T-cell (primary cell): ENCODE measurements at regions not wholly inside any gene's neighbourhood (a gene's known extent, or its start where the extent isn't known, plus 50 kb on each side); places are given as distances from the start of the nearest gene placed in this dataset.

Experiments
- ATAC-seq, 4 experiments: fragments of 200-7000 bp in 3 of 4; fragments of 150-1000 bp in 1 of 4; cut with Tn5 transposase; replicated peaks in 1 of 4; 1 replicate in 3 of 4; 2 replicates in 1 of 4; pipeline ENCODE4 v1.10.0; 2021; ENCODE audit warnings: moderate library complexity in 3 of 4, mild to moderate bottlenecking in 2 of 4, moderate number of reproducible peaks in 1 of 4
- CTCF ChIA-PET, 2 donors: fragments of 300-600 bp; sonication (Branson Sonifier 250); formaldehyde crosslinking; loops; one replicate each; lab custom pipeline; 2022; ENCODE audit warnings: antibody characterized with exemption in 2 of 2; lab: Charles Lee
- POLR2A ChIA-PET, 2 donors: fragments of 300-600 bp; sonication (Branson Sonifier 250); formaldehyde crosslinking; loops; one replicate each; lab custom pipeline; 2022; ENCODE audit warnings: antibody characterized with exemption in 2 of 2; lab: Charles Lee
- DNase-seq, 35 experiments: peaks; one replicate each; pipeline versions ENCODE4 v3.0.0 to v3.0.0-alpha.2; 2013 to 2023
- H3K27ac ChIP-seq: one replicate; pipeline ENCODE4 v1.5.1; 2013; ENCODE audit warnings: low read length
- H3K27me3 ChIP-seq, 2 experiments: replicated peaks in 1 of 2; 1 replicate in 1 of 2; 2 replicates in 1 of 2; pipeline versions ENCODE4 v1.6.1 to v1.7.0; 2013; ENCODE audit warnings: low read length in 1 of 2, mixed read lengths in 1 of 2; ENCODE audit not compliant: control insufficient read depth in 2 of 2, insufficient read depth in 2 of 2; ENCODE audit errors: extremely low read depth in 1 of 2
- H3K36me3 ChIP-seq, 2 donors: 1 replicate in 1 of 2; 2 replicates in 1 of 2; pipeline versions ENCODE4 v1.6.1 to v1.7.0; 2013; ENCODE audit warnings: low read length in 1 of 2; ENCODE audit not compliant: control insufficient read depth in 2 of 2, insufficient read depth in 1 of 2; ENCODE audit errors: extremely low read depth in 1 of 2
- H3K4me1 ChIP-seq, 2 experiments: 1 replicate in 1 of 2; 2 replicates in 1 of 2; pipeline versions ENCODE4 v1.6.1 to v1.7.0; 2013; ENCODE audit warnings: low read length in 2 of 2, mixed read lengths in 1 of 2; ENCODE audit not compliant: insufficient read depth in 2 of 2, control insufficient read depth in 1 of 2; ENCODE audit errors: extremely low read depth in 1 of 2
- H3K4me3 ChIP-seq, 2 donors: 1 replicate in 1 of 2; 2 replicates in 1 of 2; pipeline versions ENCODE4 v1.5.1 to v1.7.0; 2013; ENCODE audit warnings: mild to moderate bottlenecking in 2 of 2, low read length in 1 of 2, moderate library complexity in 1 of 2; ENCODE audit not compliant: control insufficient read depth in 1 of 2; ENCODE audit errors: extremely low read depth in 1 of 2
- H3K9me3 ChIP-seq: 2 replicates; pipeline ENCODE4 v1.7.0; 2013
- H3K27ac Mint-ChIP-seq, 2 donors: one replicate each; pipeline ENCODE4 v1.8.0; 2020 to 2021; ENCODE audit warnings: mild to moderate bottlenecking in 2 of 2, mixed read lengths in 2 of 2
- H3K27me3 Mint-ChIP-seq, 2 donors: one replicate each; pipeline ENCODE4 v1.8.0; 2021 to 2022; ENCODE audit warnings: mixed read lengths in 2 of 2
- H3K36me3 Mint-ChIP-seq: one replicate; pipeline ENCODE4 v1.8.0; 2021; ENCODE audit warnings: mixed read lengths
- H3K4me1 Mint-ChIP-seq, 3 donors: one replicate each; pipeline ENCODE4 v1.8.0; 2020 to 2022; ENCODE audit warnings: mixed read lengths in 3 of 3, mild to moderate bottlenecking in 1 of 3
- H3K4me3 Mint-ChIP-seq, 3 donors: one replicate each; pipeline ENCODE4 v1.8.0; 2020 to 2022; ENCODE audit warnings: mild to moderate bottlenecking in 3 of 3, mixed read lengths in 3 of 3, moderate library complexity in 3 of 3
- H3K9me3 Mint-ChIP-seq, 3 donors: one replicate each; pipeline ENCODE4 v1.8.0; 2020 to 2022; ENCODE audit warnings: mixed read lengths in 3 of 3
- WGBS: methylation state at CpG from one replicate; pipeline ENCODE4 v1.1.5; 2013; ENCODE audit warnings: missing lambda C conversion rate; ENCODE audit not compliant: insufficient coverage; 5-methylcytosine and 5-hydroxymethylcytosine counted together

- Histone ChIP-seq H3K27ac (no peak overlapping the region), H3K9me3 (no peaks in the 10 kb centered on the region), H3K4me1 (no peaks in the 10 kb centered on the region), H3K27me3 (no peaks in the 10 kb centered on the region), H3K36me3 (no peaks in the 10 kb centered on the region), H3K4me3 (no peak overlapping the region)
- WGBS, result 14% methylated on average over 1 of the region's 1 CpG
- ChIA-PET CTCF (no interaction called here), POLR2A (no interaction called here)
- peaks cover 5 to 35% (median 12%) of the 10 kb centered on the region in 3 donors for H3K9me3 Mint-ChIP-seq
- H3K4me3 Mint-ChIP-seq, result no peak overlapping the region
- H3K36me3 Mint-ChIP-seq, result no peaks in the 10 kb centered on the region
- ATAC-seq, result no peak
- no peaks in the 10 kb centered on the region for H3K4me1 Mint-ChIP-seq
- no peak overlapping the region for H3K27ac Mint-ChIP-seq
- no peak for DNase-seq
- H3K27me3 Mint-ChIP-seq, result peaks cover 3 to 4% of the 10 kb centered on the region in 2 donors
Observed at GRCh38 chr3:144197582-144197981, 226.0 kb downstream of the DIPK2A start.

DNA sequence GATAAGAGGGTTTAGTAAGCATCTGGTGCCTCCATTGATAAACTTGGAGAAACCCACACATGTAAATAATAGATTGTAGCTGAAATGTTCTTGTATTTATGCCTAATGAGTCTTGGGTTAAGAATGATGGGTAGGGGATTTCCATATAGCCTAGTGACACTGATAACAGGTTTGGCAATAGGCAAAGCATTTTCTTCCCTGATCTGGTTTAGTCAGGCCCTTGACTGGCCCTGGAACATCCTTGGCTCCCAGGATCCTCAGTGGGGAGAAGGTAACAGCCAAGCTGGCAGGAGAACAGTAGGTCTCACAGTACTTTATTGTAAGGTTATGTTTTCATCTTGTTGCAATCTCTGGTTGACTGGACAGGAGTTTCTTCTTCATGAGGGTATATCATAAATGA, 228.4 kb downstream of the DIPK2A start:
- no peaks in the 10 kb centered on the region for H3K36me3 ChIP-seq
- H3K27me3 Mint-ChIP-seq, result peaks cover 0 to 4% of the 10 kb centered on the region in 2 donors
- H3K4me1 Mint-ChIP-seq, result no peaks in the 10 kb centered on the region
- CTCF ChIA-PET, result no interaction called here
- H3K36me3 Mint-ChIP-seq, result no peaks in the 10 kb centered on the region
- H3K27me3 ChIP-seq, result no peaks in the 10 kb centered on the region
- ATAC-seq (no peak), DNase-seq (no peak)
- POLR2A ChIA-PET, result interaction anchor here in 1 of 2 donors (0.6 kb wide), 1 partner anchor 125 kb away, joined by 3 read pairs; no protein-coding TSS in a partner anchor
- no peak overlapping the region for H3K27ac Mint-ChIP-seq
- H3K4me3 ChIP-seq, result no peak overlapping the region
- H3K27ac ChIP-seq, result no peak overlapping the region
- H3K9me3 ChIP-seq, result no peaks in the 10 kb centered on the region
- H3K9me3 Mint-ChIP-seq, result peaks cover 1 to 18% (median 14%) of the 10 kb centered on the region in 3 donors
- no peaks in the 10 kb centered on the region for H3K4me1 ChIP-seq
- no peak overlapping the region for H3K4me3 Mint-ChIP-seq

GRCh38 chr3:144200466-144200865, 228.8 kb downstream of the DIPK2A start:
- DNase-seq (no peak), ATAC-seq (no peak)
- peaks cover 0 to 4% of the 10 kb centered on the region in 2 donors for H3K27me3 Mint-ChIP-seq
- Histone ChIP-seq H3K9me3 (no peaks in the 10 kb centered on the region), H3K36me3 (no peaks in the 10 kb centered on the region), H3K4me1 (no peaks in the 10 kb centered on the region), H3K27me3 (no peaks in the 10 kb centered on the region), H3K4me3 (no peak overlapping the region), H3K27ac (no peak overlapping the region)
- H3K4me3 Mint-ChIP-seq, result no peak overlapping the region
- ChIA-PET POLR2A (interaction anchor here in 1 of 2 donors (0.6 kb wide), 1 partner anchor 125 kb away, joined by 3 read pairs; no protein-coding TSS in a partner anchor), CTCF (no interaction called here)
- no peak overlapping the region for H3K27ac Mint-ChIP-seq
- no peaks in the 10 kb centered on the region for H3K36me3 Mint-ChIP-seq
- no peaks in the 10 kb centered on the region for H3K4me1 Mint-ChIP-seq
- H3K9me3 Mint-ChIP-seq, result peaks cover 0 to 15% (median 13%) of the 10 kb centered on the region in 3 donors

- H3K36me3 Mint-ChIP-seq, result no peaks in the 10 kb centered on the region
- WGBS, result 83% methylated on average over 2 of the region's 3 CpGs
- Histone ChIP-seq H3K27ac (no peak overlapping the region), H3K4me1 (no peaks in the 10 kb centered on the region), H3K4me3 (no peak overlapping the region), H3K9me3 (no peaks in the 10 kb centered on the region), H3K36me3 (no peaks in the 10 kb centered on the region), H3K27me3 (no peaks in the 10 kb centered on the region)
- ATAC-seq (no peak), DNase-seq (no peak)
- no peaks in the 10 kb centered on the region for H3K27me3 Mint-ChIP-seq
- POLR2A ChIA-PET, result no interaction called here
- no peaks in the 10 kb centered on the region for H3K4me1 Mint-ChIP-seq
- H3K4me3 Mint-ChIP-seq, result no peak overlapping the region
- CTCF ChIA-PET, result no interaction called here
- H3K27ac Mint-ChIP-seq, result no peak overlapping the region
- H3K9me3 Mint-ChIP-seq, result no peaks in the 10 kb centered on the region
Observed at GRCh38 chr3:144221761-144222160, 250.1 kb downstream of the DIPK2A start.

DNA sequence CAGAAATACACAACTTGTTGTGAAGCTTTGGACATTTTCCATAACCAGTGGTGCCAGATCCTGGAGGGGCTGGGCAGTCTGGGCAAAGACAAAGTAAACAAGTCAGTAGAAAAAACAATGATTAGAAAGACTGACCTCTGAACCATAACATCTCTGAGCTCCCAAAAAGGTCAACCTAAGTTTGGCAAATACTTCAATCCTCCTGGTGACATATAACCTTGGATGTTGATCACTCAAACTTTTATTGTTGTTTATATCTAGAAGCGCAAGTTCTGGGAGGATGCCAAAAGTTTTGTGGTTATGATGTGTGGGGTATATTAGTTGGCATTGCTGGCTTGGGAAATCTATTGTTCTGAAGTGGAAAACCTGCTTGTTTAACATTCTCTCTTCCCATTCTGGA, 257.7 kb downstream of the DIPK2A start:
- no peaks in the 10 kb centered on the region for H3K9me3 ChIP-seq
- POLR2A ChIA-PET, result no interaction called here
- H3K4me1 ChIP-seq, result no peaks in the 10 kb centered on the region
- no peak overlapping the region for H3K4me3 ChIP-seq
- H3K27ac Mint-ChIP-seq, result no peak overlapping the region
- H3K27ac ChIP-seq, result no peak overlapping the region
- no peak overlapping the region for H3K4me3 Mint-ChIP-seq
- no CpG with 5 or more reads among the region's 1 CpG for WGBS
- no peaks in the 10 kb centered on the region for H3K36me3 Mint-ChIP-seq
- no peak for ATAC-seq
- no peaks in the 10 kb centered on the region for H3K36me3 ChIP-seq
- CTCF ChIA-PET, result no interaction called here
- no peaks in the 10 kb centered on the region for H3K4me1 Mint-ChIP-seq
- no peak for DNase-seq
- H3K9me3 Mint-ChIP-seq, result no peaks in the 10 kb centered on the region
- H3K27me3 Mint-ChIP-seq, result peaks cover 3% of the 10 kb centered on the region in 2 donors
- no peaks in the 10 kb centered on the region for H3K27me3 ChIP-seq

DNA sequence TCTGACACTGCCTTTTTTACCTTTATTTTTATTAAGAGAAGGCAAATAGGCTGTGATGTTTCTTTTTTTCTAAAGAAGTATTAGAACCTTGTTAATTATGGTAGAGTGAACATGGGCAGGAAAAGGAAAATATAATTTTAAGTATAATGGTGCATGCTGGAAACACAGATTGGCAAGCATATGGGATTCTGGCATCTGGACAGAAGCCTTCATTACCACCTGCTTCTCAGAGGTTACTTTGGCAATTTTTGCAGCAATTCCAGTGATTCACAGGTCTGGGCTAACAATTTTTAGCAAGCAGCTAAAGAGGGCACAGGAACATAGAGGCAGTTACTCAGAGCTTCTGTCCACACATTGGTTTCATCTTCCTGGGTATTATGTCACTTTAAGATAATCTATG, 258.3 kb downstream of the DIPK2A start:
- ATAC-seq (no peak), DNase-seq (no peak)
- Histone ChIP-seq H3K27ac (no peak overlapping the region), H3K27me3 (no peaks in the 10 kb centered on the region), H3K9me3 (no peaks in the 10 kb centered on the region), H3K36me3 (no peaks in the 10 kb centered on the region), H3K4me1 (no peaks in the 10 kb centered on the region), H3K4me3 (no peak overlapping the region)
- no peak overlapping the region for H3K4me3 Mint-ChIP-seq
- H3K27ac Mint-ChIP-seq, result no peak overlapping the region
- ChIA-PET CTCF (no interaction called here), POLR2A (no interaction called here)
- no peaks in the 10 kb centered on the region for H3K36me3 Mint-ChIP-seq
- H3K9me3 Mint-ChIP-seq, result no peaks in the 10 kb centered on the region
- peaks cover 3% of the 10 kb centered on the region in 2 donors for H3K27me3 Mint-ChIP-seq
- no peaks in the 10 kb centered on the region for H3K4me1 Mint-ChIP-seq

DNA sequence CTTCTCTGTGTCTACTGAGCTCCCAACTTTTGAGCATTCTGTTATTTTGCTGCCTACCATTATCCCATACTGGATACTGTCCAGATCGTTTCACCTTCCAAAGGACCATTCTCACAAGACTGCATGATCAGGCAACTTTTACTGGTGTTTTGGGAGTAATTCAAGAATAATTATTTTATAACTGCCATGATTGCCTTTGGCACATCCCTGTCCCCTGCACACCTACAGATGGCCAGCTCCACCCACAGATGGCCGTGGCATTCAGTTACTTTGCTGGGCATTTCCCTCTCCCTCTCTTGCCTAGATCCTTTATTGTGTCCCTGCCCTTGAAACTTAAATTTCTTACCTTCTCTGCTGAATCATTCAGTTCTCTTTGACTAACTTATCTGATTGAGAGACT, 263.9 kb downstream of the DIPK2A start:
- Mint-ChIP-seq H3K9me3 (no peaks in the 10 kb centered on the region), H3K27me3 (peaks cover 5 to 10% of the 10 kb centered on the region in 2 donors), H3K27ac (no peak overlapping the region), H3K4me3 (no peak overlapping the region), H3K4me1 (no peaks in the 10 kb centered on the region), H3K36me3 (no peaks in the 10 kb centered on the region)
- DNase-seq (no peak), ATAC-seq (no peak)
- no peaks in the 10 kb centered on the region for H3K9me3 ChIP-seq
- H3K27me3 ChIP-seq, result no peaks in the 10 kb centered on the region
- ChIA-PET POLR2A (no interaction called here), CTCF (no interaction called here)
- no peaks in the 10 kb centered on the region for H3K36me3 ChIP-seq
- no peak overlapping the region for H3K27ac ChIP-seq
- no peak overlapping the region for H3K4me3 ChIP-seq
- H3K4me1 ChIP-seq, result no peaks in the 10 kb centered on the region
- 38% methylated on average over 1 of the region's 2 CpGs for WGBS
